Activated CD8-positive, alpha-beta memory T cell treated with anti-CD3 and anti-CD28 coated beads, Interleukin-2, amount 50 U/mL, for 4 hours (primary cell): ENCODE measurements at regions not wholly inside any gene's neighbourhood (a gene's known extent, or its start where the extent isn't known, plus 50 kb on each side); places are given as distances from the start of the nearest gene placed in this dataset.

Experiments
- DNase-seq: peaks from one replicate; pipeline ENCODE4 v3.0.0-alpha.2; 2020

GRCh38 chr20:57090590-57091560, 175.6 kb downstream of the BMP7 start:
- no peak for DNase-seq

GRCh38 chr20:57091748-57092111, 174.7 kb downstream of the BMP7 start:
- no peak for DNase-seq

- peak; percentile 46 for DNase-seq
These were observed 174.1 kb downstream of the BMP7 start for GRCh38 chr20:57092112-57092899.

DNA sequence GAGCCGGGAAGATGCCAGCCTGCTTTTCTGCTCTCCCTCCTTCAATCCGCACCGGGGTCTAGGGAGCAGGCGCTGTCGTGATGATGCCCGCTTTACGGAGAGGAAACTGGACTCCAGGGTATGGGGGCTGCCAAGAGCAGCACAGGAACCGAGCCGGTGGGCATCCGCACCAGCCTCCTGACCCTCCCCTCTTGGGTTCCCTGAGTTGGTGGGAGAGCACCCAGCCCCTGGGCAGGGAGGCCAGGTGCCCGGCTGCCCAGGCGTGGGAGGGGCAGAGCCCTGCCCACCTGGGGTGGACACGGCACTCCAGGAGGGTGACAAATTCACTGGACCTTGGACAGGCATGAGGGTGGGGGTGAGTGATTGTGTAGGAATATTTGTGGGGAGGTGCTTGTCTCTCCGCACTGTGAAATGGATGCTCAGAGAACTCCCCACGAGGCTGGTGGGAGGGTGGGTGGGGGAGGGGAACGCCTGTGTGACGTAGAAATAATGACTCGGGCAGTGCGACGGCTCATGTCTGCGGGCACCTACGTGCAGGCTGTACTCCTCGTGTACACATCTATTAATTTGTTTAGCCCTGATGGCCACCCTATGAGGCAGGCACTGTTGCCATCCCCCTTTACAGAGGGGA, 173.4 kb downstream of the BMP7 start:
- no peak for DNase-seq

DNA sequence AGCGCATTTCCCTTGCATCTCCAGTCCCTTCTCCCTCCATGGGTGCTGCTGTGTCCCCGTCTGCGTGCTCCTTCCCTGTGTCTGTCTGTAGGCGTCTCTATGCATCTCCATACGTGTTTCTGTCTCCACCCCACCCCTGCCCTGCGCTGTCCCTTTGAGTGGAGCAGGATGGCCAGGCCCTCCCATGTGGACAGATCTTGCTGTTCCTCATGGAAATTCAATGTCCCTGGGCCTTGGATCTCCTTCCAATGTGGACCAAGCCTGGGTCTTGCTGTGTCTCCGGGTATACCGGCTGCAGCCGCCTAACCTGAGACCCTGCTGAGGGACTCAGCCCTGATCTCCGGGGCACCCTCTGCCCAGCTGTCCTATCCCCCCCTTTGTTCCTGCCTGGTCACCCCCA, 172.7 kb downstream of the BMP7 start:
- DNase-seq = no peak

- no peak for DNase-seq
These were observed 172.1 kb downstream of the BMP7 start for GRCh38 chr20:57094252-57094891.

- no peak for DNase-seq
These were observed 171.4 kb downstream of the BMP7 start for GRCh38 chr20:57094991-57095390.

- DNase-seq = no peak
These were observed 171.0 kb downstream of the BMP7 start for GRCh38 chr20:57095426-57095825.

- DNase-seq = no peak
These were observed 169.1 kb downstream of the BMP7 start for GRCh38 chr20:57097245-57097915.

- DNase-seq = no peak
These were observed 164.3 kb downstream of the BMP7 start for GRCh38 chr20:57102160-57102559.

DNA sequence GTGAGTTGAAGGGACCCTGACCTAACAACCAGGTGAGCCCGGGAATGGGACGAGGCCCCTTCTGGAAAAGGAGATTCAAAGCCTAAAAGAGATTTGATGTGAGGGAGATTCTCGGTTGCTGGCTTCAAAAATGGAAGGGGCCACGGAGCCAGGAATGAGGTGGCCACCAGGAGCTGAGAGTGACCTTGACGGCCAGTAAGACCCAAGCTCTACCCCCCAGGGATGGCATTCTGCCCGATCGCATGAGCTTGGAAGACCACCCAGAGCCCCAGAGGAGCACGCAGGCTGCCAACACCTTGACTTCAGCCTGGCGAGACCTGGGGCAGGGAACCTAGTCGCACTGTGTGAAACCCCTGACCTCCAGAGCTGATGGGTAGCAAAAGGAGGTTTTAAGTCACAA, 163.9 kb downstream of the BMP7 start:
- no peak for DNase-seq

- DNase-seq = no peak
These were observed 163.2 kb downstream of the BMP7 start for GRCh38 chr20:57103146-57103800.

DNA sequence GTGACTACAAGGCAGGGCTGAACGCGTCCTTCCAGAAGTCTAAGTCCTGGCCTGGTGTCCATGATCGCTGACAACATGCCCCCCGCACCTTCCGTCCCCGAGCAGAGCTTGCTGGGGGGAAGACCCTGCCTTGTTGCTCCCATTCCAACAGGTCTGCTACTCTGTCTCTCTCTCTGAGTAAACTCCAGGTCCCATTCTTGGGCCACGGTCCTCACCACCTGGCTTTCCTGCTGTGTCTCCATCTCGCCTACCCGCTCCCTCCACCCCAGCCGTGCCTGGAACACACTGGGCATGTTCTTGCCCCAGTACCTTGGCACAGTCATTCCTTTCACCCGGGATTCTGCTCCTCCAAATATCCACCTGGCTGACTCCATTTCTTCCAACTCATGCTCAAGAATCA, 162.3 kb downstream of the BMP7 start:
- DNase-seq = no peak

DNA sequence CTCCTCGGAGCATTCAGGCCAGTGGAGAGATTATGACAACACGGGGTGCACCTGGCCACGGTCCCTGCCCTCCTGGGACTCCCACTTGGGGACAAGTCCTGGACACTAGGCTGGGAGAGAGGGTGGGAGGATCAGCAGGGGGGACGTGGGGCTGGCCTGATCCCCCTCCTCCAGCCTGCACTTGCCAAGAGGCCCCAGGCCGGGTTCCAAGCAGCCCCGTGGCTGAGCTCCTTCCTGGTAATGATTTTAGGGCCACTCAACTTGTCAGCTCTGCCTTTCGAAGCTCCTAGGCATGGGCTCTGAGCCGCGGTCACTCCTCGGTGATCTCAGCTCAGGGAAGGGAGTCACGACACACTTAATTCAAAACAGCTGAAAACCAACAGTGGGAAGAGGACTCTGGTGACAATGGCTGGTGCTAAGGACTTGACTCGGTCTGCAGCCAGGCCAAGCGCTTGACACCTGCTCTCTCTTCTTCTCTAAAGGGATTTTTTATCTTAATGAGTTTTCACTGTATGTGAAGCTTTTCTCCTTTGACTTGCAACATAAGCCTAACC, 161.7 kb downstream of the BMP7 start:
- no peak for DNase-seq

DNA sequence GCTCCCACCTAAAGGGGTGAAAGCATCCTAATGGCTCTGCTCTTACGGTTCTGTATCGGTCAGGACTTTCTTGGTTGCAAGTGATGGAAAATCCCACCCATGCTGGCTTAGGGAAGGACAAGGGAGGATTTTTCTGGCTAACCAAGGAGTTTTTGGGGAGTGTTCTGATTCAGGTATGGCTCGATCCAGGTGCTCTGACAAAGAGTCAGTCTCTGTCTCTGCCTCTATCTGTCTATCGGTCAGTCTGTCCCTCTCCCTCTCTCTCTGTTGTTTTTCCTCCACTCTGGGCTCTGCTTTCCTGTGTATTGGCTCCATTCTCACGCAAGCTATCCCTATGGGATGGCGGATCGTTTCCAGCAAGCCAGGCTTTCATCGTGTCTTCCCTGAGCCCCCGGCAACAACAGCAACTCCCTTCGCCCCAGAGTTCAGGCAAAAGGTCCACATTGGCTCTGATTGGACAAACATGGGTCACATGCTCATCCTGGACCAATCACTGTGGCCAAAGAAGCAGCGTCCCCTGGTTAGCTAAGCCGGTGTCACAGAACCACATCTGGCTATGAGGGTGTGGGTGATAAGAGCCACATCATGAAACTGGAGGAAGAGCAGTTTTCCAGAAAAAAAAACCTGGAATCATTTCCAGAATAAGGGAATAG, 160.3 kb downstream of the BMP7 start:
- DNase-seq = no peak

DNA sequence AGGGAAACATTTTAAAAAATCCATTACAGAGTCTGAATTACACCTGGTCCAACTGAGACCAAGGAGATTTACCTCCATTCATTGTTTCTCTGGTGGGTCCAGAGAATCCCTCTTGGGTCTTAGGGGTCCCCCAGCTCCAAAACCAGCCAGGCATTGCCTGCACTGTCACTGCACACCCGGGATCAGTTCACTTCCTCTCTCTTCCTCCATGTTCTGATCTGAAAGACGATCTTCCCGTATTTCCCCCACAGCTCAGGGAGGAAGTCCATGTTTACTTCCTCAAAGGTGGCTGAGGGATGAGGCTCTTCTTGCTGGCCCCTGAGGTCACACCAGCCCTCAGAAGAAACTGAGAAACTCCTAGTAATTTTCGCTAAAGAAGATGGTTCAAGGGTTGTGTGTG, 159.7 kb downstream of the BMP7 start:
- no peak for DNase-seq

DNA sequence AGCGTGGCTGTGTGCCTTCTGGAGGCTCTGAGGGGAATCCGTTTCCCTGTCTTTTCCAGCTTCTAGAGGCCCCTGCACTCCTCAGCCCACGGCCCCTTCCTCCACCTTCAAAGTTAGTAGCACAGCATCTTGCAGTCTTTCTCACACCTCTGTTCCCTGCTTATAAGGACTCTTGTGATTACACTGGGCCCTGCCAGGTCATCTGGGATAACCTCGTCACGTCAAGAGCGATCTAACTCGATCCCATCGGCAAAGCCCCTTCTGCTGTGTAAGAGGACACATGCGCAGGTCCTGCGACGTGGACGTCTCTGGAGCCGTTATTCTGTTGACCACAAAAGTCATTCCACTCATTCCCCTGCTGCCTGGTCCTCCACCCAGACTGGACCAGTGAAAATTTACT, 159.2 kb downstream of the BMP7 start:
- no peak for DNase-seq

- no peak for DNase-seq
These were observed 158.2 kb downstream of the BMP7 start for GRCh38 chr20:57108218-57108617.

- no peak for DNase-seq
These were observed 157.5 kb downstream of the BMP7 start for GRCh38 chr20:57108742-57109570.

DNA sequence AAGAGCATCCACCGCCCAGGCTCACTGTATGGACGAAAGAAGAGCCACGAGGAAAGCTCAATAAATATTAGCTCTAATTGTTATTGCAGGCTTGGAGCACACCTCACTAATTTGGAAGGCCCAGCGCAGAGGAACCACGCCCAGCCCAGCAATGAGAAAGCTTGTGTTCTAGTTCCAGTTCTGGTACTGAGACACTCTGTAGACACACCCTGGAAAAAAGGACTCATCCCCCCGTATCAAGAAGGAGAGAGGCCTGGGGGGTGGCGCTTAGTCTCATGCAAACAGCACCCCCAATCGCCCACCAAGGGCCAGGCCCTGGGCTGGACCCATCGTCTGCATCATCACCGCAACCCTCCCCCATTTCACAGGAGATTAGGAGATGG, 156.9 kb downstream of the BMP7 start:
- DNase-seq = no peak
